Rectal smooth muscle tissue (tissue), 1 donor: ENCODE measurements at regions not wholly inside any gene's neighbourhood (a gene's known extent, or its start where the extent isn't known, plus 50 kb on each side); places are given as distances from the start of the nearest gene placed in this dataset.

ENCODE experiments used
- H3K27ac ChIP-seq: one replicate; pipeline ENCODE4 v1.7.0; 2013; ENCODE audit warnings: low read depth, low read length, inconsistent platforms
- H3K27me3 ChIP-seq: one replicate; pipeline ENCODE4 v1.7.0; 2013; ENCODE audit warnings: low read length; ENCODE audit not compliant: control insufficient read depth, insufficient read depth
- H3K36me3 ChIP-seq: one replicate; pipeline ENCODE4 v1.7.0; 2013; ENCODE audit warnings: low read length; ENCODE audit not compliant: control insufficient read depth, insufficient read depth
- H3K4me1 ChIP-seq: one replicate; pipeline ENCODE4 v1.7.0; 2013; ENCODE audit warnings: low read length; ENCODE audit not compliant: control insufficient read depth, insufficient read depth
- H3K4me3 ChIP-seq: one replicate; pipeline ENCODE4 v1.7.0; 2013; ENCODE audit warnings: low read length
- H3K9ac ChIP-seq: one replicate; pipeline ENCODE4 v1.7.0; 2013; ENCODE audit warnings: low read length

DNA sequence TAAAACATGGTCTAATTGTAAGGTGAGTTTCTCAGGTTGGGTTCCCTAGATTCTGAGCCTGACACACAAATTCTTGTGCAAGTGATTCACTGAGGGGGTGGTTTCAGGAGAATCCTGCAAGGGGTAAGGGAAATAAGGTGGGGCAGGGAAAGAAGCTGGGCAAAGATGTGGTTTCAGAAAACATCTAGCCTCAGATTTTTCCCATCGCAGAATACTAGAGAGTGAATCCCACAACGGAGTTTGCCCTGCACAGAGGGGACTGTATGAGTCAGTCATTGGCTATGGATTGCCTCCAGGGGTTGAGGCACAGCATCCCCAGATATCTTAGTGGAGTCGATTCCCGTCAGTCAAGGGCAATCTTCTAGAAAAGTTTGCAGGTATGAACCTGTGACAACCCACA, 65.2 kb downstream of the PRL start:
- H3K4me1 ChIP-seq: no peaks in the 10 kb centered on the region
- no peak overlapping the region for H3K27ac ChIP-seq
- H3K9ac ChIP-seq: no peak overlapping the region
- H3K27me3 ChIP-seq: no peaks in the 10 kb centered on the region
- H3K4me3 ChIP-seq: no peak overlapping the region
- H3K36me3 ChIP-seq: no peaks in the 10 kb centered on the region

DNA sequence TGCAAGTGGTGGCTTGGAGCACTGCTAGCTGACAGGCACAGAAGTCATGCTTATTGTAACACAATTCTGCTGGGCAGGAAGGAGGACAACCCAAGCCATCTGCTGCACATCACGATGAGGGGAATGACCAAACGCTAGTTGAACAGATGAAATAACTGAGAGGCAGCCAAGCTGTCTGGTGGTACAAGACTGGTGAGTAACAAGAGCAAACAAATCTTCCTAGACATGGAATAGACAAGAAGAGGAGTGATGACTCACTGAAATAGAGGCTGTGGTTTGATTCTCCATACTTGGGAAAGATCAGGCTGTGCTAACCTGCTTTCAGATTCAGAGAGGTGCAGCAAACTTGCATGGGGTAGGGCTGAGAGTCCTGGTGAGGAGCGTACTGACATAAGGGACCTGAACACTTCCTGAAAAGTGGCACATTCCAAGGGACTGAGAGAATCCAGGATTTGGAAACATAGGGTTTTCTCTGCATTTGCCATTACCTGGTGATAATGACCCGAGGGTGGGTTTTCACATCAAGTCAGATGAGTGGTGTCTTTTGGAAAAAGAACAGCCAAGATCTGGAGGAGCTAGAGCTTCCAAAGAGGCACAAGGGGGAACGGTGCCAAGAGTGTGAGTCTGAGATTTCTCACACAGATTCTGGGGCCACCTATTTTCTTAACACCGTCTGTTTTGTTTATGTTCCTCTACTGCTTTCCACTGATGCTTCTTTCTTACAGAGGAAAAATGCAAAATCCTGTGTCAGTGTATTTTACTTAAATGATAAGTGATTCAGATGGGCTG, 60.0 kb downstream of the PRL start:
- H3K27ac ChIP-seq: no peak overlapping the region
- no peak overlapping the region for H3K9ac ChIP-seq
- H3K4me1 ChIP-seq: no peaks in the 10 kb centered on the region
- H3K4me3 ChIP-seq: no peak overlapping the region
- no peaks in the 10 kb centered on the region for H3K27me3 ChIP-seq
- H3K36me3 ChIP-seq: no peaks in the 10 kb centered on the region
